WTC11 (cell line): ENCODE measurements at regions not wholly inside any gene's neighbourhood (a gene's known extent, or its start where the extent isn't known, plus 50 kb on each side); places are given as distances from the start of the nearest gene placed in this dataset.

Experiments
- ATAC-seq: fragments of 200-7000 bp; cut with Tn5 transposase; 2 replicates; pipeline ENCODE4 v1.10.0; 2021; ENCODE audit warnings: mild to moderate bottlenecking, moderate library complexity
- CTCF ChIA-PET: fragments of 300-600 bp; sonication (Branson Sonifier 250); formaldehyde crosslinking; loops from one replicate; lab custom pipeline; 2021; ENCODE audit warnings: antibody characterized with exemption; lab: Charles Lee
- POLR2A ChIA-PET: fragments of 350-600 bp; sonication (Branson Sonifier 250); formaldehyde crosslinking; loops from one replicate; lab custom pipeline; 2021; ENCODE audit warnings: antibody characterized with exemption; lab: Charles Lee
- DNase-seq: peaks from one replicate; pipeline ENCODE4 v3.0.0; 2021; ENCODE audit warnings: low spot score
- H3K27ac Mint-ChIP-seq: 2 replicates; pipeline ENCODE4 v1.8.0; 2021; ENCODE audit warnings: mixed read lengths
- H3K27me3 Mint-ChIP-seq: 2 replicates; pipeline ENCODE4 v1.8.0; 2021; ENCODE audit warnings: low read depth, mild to moderate bottlenecking, moderate library complexity, mixed read lengths
- H3K36me3 Mint-ChIP-seq: 2 replicates; pipeline ENCODE4 v1.8.0; 2021; ENCODE audit warnings: mixed read lengths
- H3K4me1 Mint-ChIP-seq: 2 replicates; pipeline ENCODE4 v1.8.0; 2022; ENCODE audit warnings: mixed read lengths
- H3K4me3 Mint-ChIP-seq: 2 replicates; pipeline ENCODE4 v1.8.0; 2021; ENCODE audit warnings: mild to moderate bottlenecking, moderate library complexity, mixed read lengths
- H3K9me3 Mint-ChIP-seq: 2 replicates; pipeline ENCODE4 v1.8.0; 2021; ENCODE audit warnings: mixed read lengths
- AR ChIP-seq: fragments of 250-450 bp; sonication (Bioruptor Pico); IDR thresholded peaks from 2 replicates; pipeline ENCODE4 v1.9.0; 2021; ENCODE audit warnings: mild to moderate bottlenecking
- E2F1 ChIP-seq: sonication (generic); formaldehyde crosslinking; IDR thresholded peaks from 2 replicates; pipeline ENCODE4 v1.8.0; 2022; ENCODE audit warnings: mild to moderate bottlenecking, missing genetic modification reagents
- ELF4 ChIP-seq: sonication (generic); formaldehyde crosslinking; IDR thresholded peaks from 2 replicates; pipeline ENCODE4 v1.8.1; 2022; ENCODE audit warnings: low read depth, mild to moderate bottlenecking, moderate library complexity, missing genetic modification reagents
- ETV6 ChIP-seq: sonication (generic); formaldehyde crosslinking; IDR thresholded peaks from 2 replicates; pipeline ENCODE4 v1.8.1; 2022; ENCODE audit warnings: mild to moderate bottlenecking, missing genetic modification reagents
- IRF1 ChIP-seq: sonication (generic); formaldehyde crosslinking; IDR thresholded peaks from 2 replicates; pipeline ENCODE4 v1.8.0; 2023; ENCODE audit warnings: missing genetic modification reagents
- IRF2 ChIP-seq: sonication (generic); formaldehyde crosslinking; IDR thresholded peaks from 2 replicates; pipeline ENCODE4 v1.8.0; 2022; ENCODE audit warnings: low read depth, missing genetic modification reagents, borderline replicate concordance
- MYBL2 ChIP-seq: sonication (generic); formaldehyde crosslinking; IDR thresholded peaks from 2 replicates; pipeline ENCODE4 v1.8.1; 2023; ENCODE audit warnings: mild to moderate bottlenecking, moderate library complexity, missing genetic modification reagents
- NFATC4 ChIP-seq: fragments of 250-450 bp; sonication (Bioruptor Pico); IDR thresholded peaks from 2 replicates; pipeline ENCODE4 v1.9.0; 2021; ENCODE audit warnings: mild to moderate bottlenecking
- NFYB ChIP-seq: sonication (generic); formaldehyde crosslinking; conservative IDR thresholded peaks from 2 replicates; pipeline ENCODE4 v1.8.0; 2022; ENCODE audit warnings: low read depth, missing genetic modification reagents
- SMAD4 ChIP-seq: sonication (generic); formaldehyde crosslinking; IDR thresholded peaks from 2 replicates; pipeline ENCODE4 v1.8.0; 2022; ENCODE audit warnings: mild to moderate bottlenecking, missing genetic modification reagents
- STAT6 ChIP-seq: sonication (generic); formaldehyde crosslinking; conservative IDR thresholded peaks from 2 replicates; pipeline ENCODE4 v1.8.1; 2023; ENCODE audit warnings: mild to moderate bottlenecking, low read depth, missing genetic modification reagents, moderate library complexity
- TCF7 ChIP-seq: sonication (generic); formaldehyde crosslinking; IDR thresholded peaks from 2 replicates; pipeline ENCODE4 v1.8.0; 2022; ENCODE audit warnings: mild to moderate bottlenecking, low read depth, missing genetic modification reagents, moderate library complexity
- TEAD1 ChIP-seq: sonication (generic); formaldehyde crosslinking; IDR thresholded peaks from 2 replicates; pipeline ENCODE4 v1.8.0; 2022; ENCODE audit warnings: mild to moderate bottlenecking, missing genetic modification reagents
- TP53 ChIP-seq: sonication (generic); formaldehyde crosslinking; IDR thresholded peaks from 2 replicates; pipeline ENCODE4 v1.8.1; 2023; ENCODE audit warnings: mild to moderate bottlenecking, missing genetic modification reagents
- USF1 ChIP-seq: sonication (generic); formaldehyde crosslinking; IDR thresholded peaks from 2 replicates; pipeline ENCODE4 v1.8.0; 2022; ENCODE audit warnings: mild to moderate bottlenecking, missing genetic modification reagents
- ZNF263 ChIP-seq: sonication (generic); formaldehyde crosslinking; IDR thresholded peaks from 2 replicates; pipeline ENCODE4 v1.8.1; 2022; ENCODE audit warnings: low read depth, mild to moderate bottlenecking, moderate library complexity, missing genetic modification reagents
- ZNF281 ChIP-seq: sonication (generic); formaldehyde crosslinking; IDR thresholded peaks from 2 replicates; pipeline ENCODE4 v1.8.0; 2023; ENCODE audit warnings: mild to moderate bottlenecking, missing genetic modification reagents
- TF ChIP-seq, protein P1 (sequence below): fragments of 200-600 bp; IDR thresholded peaks from 2 replicates; pipeline ENCODE4 v1.8.0; 2022; ENCODE audit warnings: antibody characterized with exemption
- TF ChIP-seq, protein P2 (sequence below): sonication (generic); formaldehyde crosslinking; IDR thresholded peaks from 2 replicates; pipeline ENCODE4 v1.8.1; 2023; ENCODE audit warnings: mild to moderate bottlenecking, moderate library complexity, missing genetic modification reagents

DNA sequence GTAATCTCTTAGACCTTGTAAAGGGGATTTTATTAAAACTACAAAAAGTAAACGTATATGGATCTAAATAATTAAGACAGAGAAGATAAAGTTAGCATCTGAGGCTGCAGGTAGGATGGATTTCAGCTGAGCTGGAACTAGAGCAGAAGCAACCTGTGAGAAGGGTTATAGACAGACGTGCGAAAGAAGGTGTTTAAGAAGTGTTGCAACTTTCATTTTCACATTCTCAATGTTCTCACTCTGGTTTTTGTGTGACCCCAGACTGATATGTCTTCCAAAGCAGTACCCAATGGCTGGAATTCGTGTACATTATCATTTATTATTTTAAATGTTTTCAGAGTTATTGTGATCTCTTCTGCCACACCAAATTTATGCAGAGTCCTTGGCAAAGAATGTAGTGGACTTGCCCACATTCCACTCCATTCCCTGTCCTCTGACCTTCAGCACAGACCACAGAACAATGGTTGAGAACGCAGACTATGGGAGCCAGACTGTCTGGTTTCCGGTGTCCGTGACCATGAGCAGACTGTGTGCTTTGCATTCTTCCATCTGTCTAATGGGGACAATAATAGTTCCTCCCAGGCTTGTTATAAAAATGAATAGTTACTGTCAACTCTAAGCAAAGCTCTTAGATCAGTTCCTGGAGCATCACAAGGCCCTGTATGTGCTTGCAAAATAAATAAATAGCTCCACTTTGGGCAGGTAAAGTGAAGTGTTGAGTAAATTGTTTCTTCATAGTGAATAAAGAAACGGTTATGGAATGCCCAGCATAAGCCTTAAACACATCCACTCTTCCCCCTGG, 140.6 kb upstream of the SAMSN1 start (continued):
- TF ChIP-seq ETV6 (CRISPR knock-in tag) (no peak), ELF4 (CRISPR knock-in tag) (no peak), USF1 (CRISPR knock-in tag) (no peak), E2F1 (CRISPR knock-in tag) (no peak), TP53 (CRISPR knock-in tag) (no peak), ZNF263 (no peak)

- H3K9me3 Mint-ChIP-seq, result peaks cover 19% of the 10 kb centered on the region
- H3K4me3 Mint-ChIP-seq, result no peak overlapping the region
- no peak for DNase-seq
- H3K27me3 Mint-ChIP-seq, result no peaks in the 10 kb centered on the region; the same call in 1 of the 2 replicates
- ChIA-PET POLR2A (no interaction called here), CTCF (no interaction called here)
- no peak for ATAC-seq
- H3K36me3 Mint-ChIP-seq, result peaks cover 2% of the 10 kb centered on the region; the same call in 1 of the 2 replicates
- peaks cover 29% of the 10 kb centered on the region for H3K4me1 Mint-ChIP-seq
- H3K27ac Mint-ChIP-seq, result no peak overlapping the region
- TF ChIP-seq, protein P1, sequence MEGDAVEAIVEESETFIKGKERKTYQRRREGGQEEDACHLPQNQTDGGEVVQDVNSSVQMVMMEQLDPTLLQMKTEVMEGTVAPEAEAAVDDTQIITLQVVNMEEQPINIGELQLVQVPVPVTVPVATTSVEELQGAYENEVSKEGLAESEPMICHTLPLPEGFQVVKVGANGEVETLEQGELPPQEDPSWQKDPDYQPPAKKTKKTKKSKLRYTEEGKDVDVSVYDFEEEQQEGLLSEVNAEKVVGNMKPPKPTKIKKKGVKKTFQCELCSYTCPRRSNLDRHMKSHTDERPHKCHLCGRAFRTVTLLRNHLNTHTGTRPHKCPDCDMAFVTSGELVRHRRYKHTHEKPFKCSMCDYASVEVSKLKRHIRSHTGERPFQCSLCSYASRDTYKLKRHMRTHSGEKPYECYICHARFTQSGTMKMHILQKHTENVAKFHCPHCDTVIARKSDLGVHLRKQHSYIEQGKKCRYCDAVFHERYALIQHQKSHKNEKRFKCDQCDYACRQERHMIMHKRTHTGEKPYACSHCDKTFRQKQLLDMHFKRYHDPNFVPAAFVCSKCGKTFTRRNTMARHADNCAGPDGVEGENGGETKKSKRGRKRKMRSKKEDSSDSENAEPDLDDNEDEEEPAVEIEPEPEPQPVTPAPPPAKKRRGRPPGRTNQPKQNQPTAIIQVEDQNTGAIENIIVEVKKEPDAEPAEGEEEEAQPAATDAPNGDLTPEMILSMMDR, result no peak
- TF ChIP-seq AR (CRISPR knock-in tag), result no peak
- no peak for TF ChIP-seq TP53 (CRISPR knock-in tag)
- TF ChIP-seq NFYB (CRISPR knock-in tag), result no peak
- no peak for TF ChIP-seq NFATC4
- TF ChIP-seq STAT6, result no peak
- TF ChIP-seq SMAD4 (CRISPR knock-in tag), result no peak
- no peak for TF ChIP-seq TCF7 (CRISPR knock-in tag)
- TF ChIP-seq IRF2, result no peak
- no peak for TF ChIP-seq IRF1 (CRISPR knock-in tag)
- TF ChIP-seq USF1 (CRISPR knock-in tag), result no peak
- no peak for TF ChIP-seq TEAD1 (CRISPR knock-in tag)
- TF ChIP-seq ZNF281, result no peak
- TF ChIP-seq, protein P2, sequence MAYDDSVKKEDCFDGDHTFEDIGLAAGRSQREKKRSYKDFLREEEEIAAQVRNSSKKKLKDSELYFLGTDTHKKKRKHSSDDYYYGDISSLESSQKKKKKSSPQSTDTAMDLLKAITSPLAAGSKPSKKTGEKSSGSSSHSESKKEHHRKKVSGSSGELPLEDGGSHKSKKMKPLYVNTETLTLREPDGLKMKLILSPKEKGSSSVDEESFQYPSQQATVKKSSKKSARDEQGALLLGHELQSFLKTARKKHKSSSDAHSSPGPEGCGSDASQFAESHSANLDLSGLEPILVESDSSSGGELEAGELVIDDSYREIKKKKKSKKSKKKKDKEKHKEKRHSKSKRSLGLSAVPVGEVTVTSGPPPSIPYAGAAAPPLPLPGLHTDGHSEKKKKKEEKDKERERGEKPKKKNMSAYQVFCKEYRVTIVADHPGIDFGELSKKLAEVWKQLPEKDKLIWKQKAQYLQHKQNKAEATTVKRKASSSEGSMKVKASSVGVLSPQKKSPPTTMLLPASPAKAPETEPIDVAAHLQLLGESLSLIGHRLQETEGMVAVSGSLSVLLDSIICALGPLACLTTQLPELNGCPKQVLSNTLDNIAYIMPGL (CRISPR knock-in tag), result no peak
- TF ChIP-seq MYBL2 (CRISPR knock-in tag), result no peak
Measured at GRCh38 chr21:14685568-14685967, 139.5 kb upstream of the SAMSN1 start.
